ENCODE measurements at regions not wholly inside any gene's neighbourhood (a gene's known extent, or its start where the extent isn't known, plus 50 kb on each side); places are given as distances from the start of the nearest gene placed in this dataset.

DNA sequence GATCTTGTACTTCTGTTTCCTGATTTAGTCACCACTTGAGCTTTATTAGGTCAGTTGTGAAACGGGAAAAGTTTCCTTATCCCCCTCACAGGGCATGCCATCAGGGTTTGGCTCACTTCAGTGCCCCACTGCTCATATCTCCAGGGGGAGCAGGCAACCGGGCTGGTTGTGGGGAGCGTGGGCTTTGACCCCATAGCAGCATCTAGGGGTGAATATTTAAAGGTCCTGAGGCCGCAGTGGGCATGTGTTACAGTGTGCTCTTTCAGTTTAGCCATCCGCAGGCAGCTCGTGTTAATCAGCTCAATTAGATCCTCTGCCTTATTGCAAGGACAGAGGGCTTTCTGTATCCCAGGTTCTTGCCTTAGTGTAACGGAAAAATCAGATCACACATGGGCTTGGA is 71.9 kb downstream of the MRPL46 start:
- H2BK15ac ChIP-seq (ENCODE audit: low read length): no peak overlapping the region
- no peak overlapping the region for H2BK5ac ChIP-seq (ENCODE audit: low read depth, low read length)
- no peak overlapping the region for H4K8ac ChIP-seq (ENCODE audit: extremely low read depth, insufficient read depth, low read length)
- no peaks in the 10 kb centered on the region for H3K9me3 ChIP-seq (ENCODE audit: insufficient read depth in 2 of 2, low read depth in 1 of 2, low read length in 1 of 2)
- H3K4me2 ChIP-seq (ENCODE audit: insufficient read depth in 1 of 2, low read depth in 2 of 2, low read length in 2 of 2): no peak overlapping the region
- H3K9ac ChIP-seq (replicated peaks in 1 of 4; ENCODE audit: extremely low read depth in 1 of 4, low read depth in 3 of 4, low read length in 3 of 4): no peak overlapping the region
- H2BK120ac ChIP-seq (replicated peaks; ENCODE audit: low read depth, low read length): no peak overlapping the region
- ChIA-PET POLR2A (ENCODE audit: partially characterized antibody) (interaction anchor here (0.7 kb wide), 1 partner anchor 59 kb away, joined by 4 read pairs; no protein-coding TSS in a partner anchor), CTCF (ENCODE audit: partially characterized antibody) (interaction anchor here (0.7 to 4.9 kb wide), 5 partner anchors 10 to 220 kb away, joined by 3 to 21 read pairs (median 4); no protein-coding TSS in a partner anchor)
- WGBS, 2 experiments (ENCODE audit: extremely low coverage in 1 of 2, insufficient coverage in 1 of 2, insufficient read length in 1 of 2, insufficient replicate concordance in 2 of 2, low coverage in 1 of 2, low lambda C conversion rate in 2 of 2, missing lambda C conversion rate in 1 of 2): 92% methylated on average over 7 of the region's 7 CpGs; no CpG with 5 or more reads in 1 of the 2 experiments
- H3K23ac ChIP-seq (ENCODE audit: insufficient read length): no peak overlapping the region
- no peak overlapping the region for H3K14ac ChIP-seq (ENCODE audit: insufficient read length)
- no peak overlapping the region for H3K4me3 ChIP-seq (ENCODE audit: extremely low read depth in 1 of 4, insufficient read depth in 2 of 4, low read depth in 3 of 4, low read length in 4 of 4)
- no peaks in the 10 kb centered on the region; a peak in 1 of 7 replicates for H3K27me3 ChIP-seq (replicated peaks in 1 of 4; ENCODE audit: control insufficient read depth in 3 of 4, extremely low read depth in 1 of 4, insufficient read depth in 3 of 4, low read length in 3 of 4)
- H4K91ac ChIP-seq (replicated peaks; ENCODE audit: insufficient read length, low read length): no peak overlapping the region
- no peak overlapping the region for H2BK20ac ChIP-seq (ENCODE audit: low read length)
- FAIRE-seq: no peak
- no peak overlapping the region for H3K18ac ChIP-seq (ENCODE audit: extremely low read depth, low read length)
- no peak overlapping the region for H2BK12ac ChIP-seq (ENCODE audit: low read depth, low read length)
- no peaks in the 10 kb centered on the region for H3K79me2 ChIP-seq (ENCODE audit: control insufficient read depth in 1 of 2, insufficient read depth in 2 of 2, low read length in 2 of 2)
- H4K5ac ChIP-seq (ENCODE audit: insufficient read length, low read depth, low read length): no peak overlapping the region
- DNase-seq (ENCODE audit: low read depth in 1 of 2, low spot score in 2 of 2): no peak
- H2AK5ac ChIP-seq (ENCODE audit: low read depth, low read length): no peak overlapping the region
- H3K56ac ChIP-seq (replicated peaks; ENCODE audit: insufficient read length, low read depth, low read length): no peak overlapping the region
- H3K27ac ChIP-seq (ENCODE audit: low read depth, low read length): no peak overlapping the region
- H2AFZ ChIP-seq (ENCODE audit: low read length): no peak overlapping the region
- peaks cover 0 to 5% (median 3%) of the 10 kb centered on the region in 4 experiments; a peak in 3 of 7 replicates for H3K4me1 ChIP-seq (replicated peaks in 1 of 4; ENCODE audit: control insufficient read depth in 3 of 4, insufficient read depth in 4 of 4, low read length in 3 of 4)
- no peaks in the 10 kb centered on the region for H3K79me1 ChIP-seq (ENCODE audit: low read depth, low read length)
- H4K20me1 ChIP-seq (replicated peaks in 1 of 2; ENCODE audit: control insufficient read depth in 1 of 2, insufficient read depth in 2 of 2, low read length in 2 of 2): no peaks in the 10 kb centered on the region
- no peaks in the 10 kb centered on the region for H3K23me2 ChIP-seq (ENCODE audit: low read depth, low read length)
- H3K36me3 ChIP-seq (ENCODE audit: control insufficient read depth in 2 of 4, insufficient read depth in 4 of 4, low read length in 3 of 4): no peaks in the 10 kb centered on the region
- no peak overlapping the region for H3K4ac ChIP-seq (replicated peaks; ENCODE audit: insufficient read length, low read depth, low read length)
- TF ChIP-seq SP2 (IDR thresholded peaks at IDR 0.05; ENCODE audit: low read length) (no peak), TEAD4 (IDR thresholded peaks at IDR 0.05; ENCODE audit: low read depth, low read length) (no peak), CHD1 (IDR thresholded peaks at IDR 0.05; ENCODE audit: low read depth, low read length) (no peak), CREB1 (IDR thresholded peaks at IDR 0.05) (no peak), RBBP5 (IDR thresholded peaks at IDR 0.05; ENCODE audit: borderline replicate concordance, low read depth, low read length) (no peak), NANOG (IDR thresholded peaks at IDR 0.05; ENCODE audit: insufficient read depth, low read depth, low read length, poor library complexity, severe bottlenecking) (no peak), HDAC2 (IDR thresholded peaks at IDR 0.05; ENCODE audit: borderline replicate concordance in 1 of 2, low read depth in 2 of 2, low read length in 2 of 2) (no peak), SUZ12 (IDR thresholded peaks at IDR 0.05; ENCODE audit: low read length) (no peak), SAP30 (IDR thresholded peaks at IDR 0.05; ENCODE audit: insufficient read depth, insufficient replicate concordance, low read length) (no peak), KDM4A (IDR thresholded peaks at IDR 0.05; ENCODE audit: low read depth, low read length, severe bottlenecking) (no peak)
- TF ChIP-seq, protein P1, sequence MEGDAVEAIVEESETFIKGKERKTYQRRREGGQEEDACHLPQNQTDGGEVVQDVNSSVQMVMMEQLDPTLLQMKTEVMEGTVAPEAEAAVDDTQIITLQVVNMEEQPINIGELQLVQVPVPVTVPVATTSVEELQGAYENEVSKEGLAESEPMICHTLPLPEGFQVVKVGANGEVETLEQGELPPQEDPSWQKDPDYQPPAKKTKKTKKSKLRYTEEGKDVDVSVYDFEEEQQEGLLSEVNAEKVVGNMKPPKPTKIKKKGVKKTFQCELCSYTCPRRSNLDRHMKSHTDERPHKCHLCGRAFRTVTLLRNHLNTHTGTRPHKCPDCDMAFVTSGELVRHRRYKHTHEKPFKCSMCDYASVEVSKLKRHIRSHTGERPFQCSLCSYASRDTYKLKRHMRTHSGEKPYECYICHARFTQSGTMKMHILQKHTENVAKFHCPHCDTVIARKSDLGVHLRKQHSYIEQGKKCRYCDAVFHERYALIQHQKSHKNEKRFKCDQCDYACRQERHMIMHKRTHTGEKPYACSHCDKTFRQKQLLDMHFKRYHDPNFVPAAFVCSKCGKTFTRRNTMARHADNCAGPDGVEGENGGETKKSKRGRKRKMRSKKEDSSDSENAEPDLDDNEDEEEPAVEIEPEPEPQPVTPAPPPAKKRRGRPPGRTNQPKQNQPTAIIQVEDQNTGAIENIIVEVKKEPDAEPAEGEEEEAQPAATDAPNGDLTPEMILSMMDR (IDR thresholded peaks at IDR 0.05; ENCODE audit: control extremely low read depth in 1 of 3, insufficient read depth in 1 of 3, low read depth in 1 of 3, low read length in 3 of 3): no peak
